ENCODE measurements at regions not wholly inside any gene's neighbourhood (a gene's known extent, or its start where the extent isn't known, plus 50 kb on each side); places are given as distances from the start of the nearest gene placed in this dataset.
A peak's percentile ranks its signal among the peaks of the same experiment; 100 is the strongest.

DNA sequence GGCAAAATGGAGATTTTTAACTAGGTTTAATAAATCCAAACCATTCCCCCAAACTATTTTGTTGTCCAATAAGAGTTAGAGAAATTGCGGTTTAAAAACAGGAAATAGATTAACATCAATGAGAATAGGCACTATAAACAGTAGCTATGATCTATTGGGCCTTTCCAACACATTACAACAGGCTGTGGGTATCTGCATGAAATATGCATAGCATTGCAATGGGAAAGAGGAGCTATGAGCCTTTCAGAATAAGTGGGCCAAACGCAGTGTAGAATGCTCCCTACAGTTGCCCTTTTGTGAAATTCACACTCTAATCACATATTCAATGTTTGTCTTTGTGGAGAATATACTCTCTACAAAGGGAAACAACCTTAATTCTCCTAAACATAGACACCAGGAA, 305.5 kb upstream of the PRMT6 start:
- TF ChIP-seq, protein P1, sequence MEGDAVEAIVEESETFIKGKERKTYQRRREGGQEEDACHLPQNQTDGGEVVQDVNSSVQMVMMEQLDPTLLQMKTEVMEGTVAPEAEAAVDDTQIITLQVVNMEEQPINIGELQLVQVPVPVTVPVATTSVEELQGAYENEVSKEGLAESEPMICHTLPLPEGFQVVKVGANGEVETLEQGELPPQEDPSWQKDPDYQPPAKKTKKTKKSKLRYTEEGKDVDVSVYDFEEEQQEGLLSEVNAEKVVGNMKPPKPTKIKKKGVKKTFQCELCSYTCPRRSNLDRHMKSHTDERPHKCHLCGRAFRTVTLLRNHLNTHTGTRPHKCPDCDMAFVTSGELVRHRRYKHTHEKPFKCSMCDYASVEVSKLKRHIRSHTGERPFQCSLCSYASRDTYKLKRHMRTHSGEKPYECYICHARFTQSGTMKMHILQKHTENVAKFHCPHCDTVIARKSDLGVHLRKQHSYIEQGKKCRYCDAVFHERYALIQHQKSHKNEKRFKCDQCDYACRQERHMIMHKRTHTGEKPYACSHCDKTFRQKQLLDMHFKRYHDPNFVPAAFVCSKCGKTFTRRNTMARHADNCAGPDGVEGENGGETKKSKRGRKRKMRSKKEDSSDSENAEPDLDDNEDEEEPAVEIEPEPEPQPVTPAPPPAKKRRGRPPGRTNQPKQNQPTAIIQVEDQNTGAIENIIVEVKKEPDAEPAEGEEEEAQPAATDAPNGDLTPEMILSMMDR (IDR thresholded peaks at IDR 0.05; ENCODE audit: unreplicated experiment): no peak
- no peak for DNase-seq (ENCODE audit: unreplicated experiment)
- BruUV-seq (replicated peaks): no TSS peak
- H3K27ac Mint-ChIP-seq (ENCODE audit: low read depth, unreplicated experiment): no peak overlapping the region
- H3K9me3 Mint-ChIP-seq (ENCODE audit: unreplicated experiment): no peaks in the 10 kb centered on the region
- intact Hi-C loops (cut with micrococcal nuclease): no loop called here
- H3K27me3 Mint-ChIP-seq (ENCODE audit: insufficient read depth, unreplicated experiment): no peaks in the 10 kb centered on the region
- peaks cover 20% of the 10 kb centered on the region for H3K4me1 Mint-ChIP-seq (ENCODE audit: insufficient read depth, unreplicated experiment)
- H3K4me3 Mint-ChIP-seq (ENCODE audit: unreplicated experiment): no peak overlapping the region
- H3K36me3 Mint-ChIP-seq (ENCODE audit: insufficient read depth, unreplicated experiment): no peaks in the 10 kb centered on the region
- CTCF ChIA-PET: interaction anchor here (0.7 kb wide), 2 partner anchors 43 to 127 kb away, joined by 3 to 4 read pairs; no protein-coding TSS in a partner anchor
- POLR2A ChIA-PET: no interaction called here

DNA sequence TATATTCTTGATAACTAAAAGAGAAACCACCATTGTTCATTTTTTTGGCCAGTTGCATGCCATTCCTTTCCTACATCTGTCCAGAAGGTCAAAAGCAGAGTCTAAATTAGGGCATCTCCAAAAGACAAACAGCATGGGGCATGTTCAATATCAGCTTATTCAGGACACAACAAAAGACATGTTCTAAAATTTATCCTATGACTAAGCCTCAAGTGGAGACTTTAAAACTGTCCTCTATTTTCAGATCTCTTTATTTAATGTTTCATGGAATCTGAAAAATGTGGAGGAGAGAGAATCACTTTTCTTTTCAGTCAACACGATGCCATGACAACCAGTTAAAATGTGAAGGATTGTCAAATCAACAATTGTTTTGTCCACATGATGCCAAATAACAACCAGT, 303.4 kb upstream of the PRMT6 start:
- no peaks in the 10 kb centered on the region for H3K9me3 Mint-ChIP-seq (ENCODE audit: unreplicated experiment)
- CTCF ChIA-PET: no interaction called here
- DNase-seq (ENCODE audit: unreplicated experiment): no peak
- H3K4me3 Mint-ChIP-seq (ENCODE audit: unreplicated experiment): no peak overlapping the region
- no peaks in the 10 kb centered on the region for H3K27me3 Mint-ChIP-seq (ENCODE audit: insufficient read depth, unreplicated experiment)
- no TSS peak for BruUV-seq (replicated peaks)
- POLR2A ChIA-PET: no interaction called here
- H3K27ac Mint-ChIP-seq (ENCODE audit: low read depth, unreplicated experiment): no peak overlapping the region
- intact Hi-C loops (cut with micrococcal nuclease): no loop called here
- TF ChIP-seq, protein P1 (IDR thresholded peaks at IDR 0.05; ENCODE audit: unreplicated experiment): no peak
- no peaks in the 10 kb centered on the region for H3K36me3 Mint-ChIP-seq (ENCODE audit: insufficient read depth, unreplicated experiment)
- H3K4me1 Mint-ChIP-seq (ENCODE audit: insufficient read depth, unreplicated experiment): peaks cover 26% of the 10 kb centered on the region

DNA sequence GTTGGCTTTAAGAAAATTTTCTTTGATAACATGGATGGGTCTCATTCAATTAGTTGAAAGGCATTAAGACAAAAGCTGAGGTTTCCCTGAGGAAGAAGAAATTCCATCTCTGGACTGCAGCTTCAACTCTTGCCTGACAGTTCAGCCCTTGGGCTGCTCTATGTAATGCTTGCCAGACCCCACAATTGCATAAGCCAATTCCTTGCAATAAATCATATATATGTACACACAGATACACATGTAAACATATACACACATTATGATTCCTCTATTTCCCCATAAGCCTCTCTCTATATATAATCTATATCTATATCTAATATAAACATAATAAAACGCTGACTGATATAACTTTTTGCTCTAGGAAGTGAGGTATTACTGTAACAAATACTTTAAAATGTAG, 301.5 kb upstream of the PRMT6 start:
- no peak overlapping the region for H3K4me3 Mint-ChIP-seq (ENCODE audit: unreplicated experiment)
- no TSS peak for BruUV-seq (replicated peaks)
- H3K27ac Mint-ChIP-seq (ENCODE audit: low read depth, unreplicated experiment): no peak overlapping the region
- H3K36me3 Mint-ChIP-seq (ENCODE audit: insufficient read depth, unreplicated experiment): no peaks in the 10 kb centered on the region
- POLR2A ChIA-PET: no interaction called here
- CTCF ChIA-PET: no interaction called here
- H3K9me3 Mint-ChIP-seq (ENCODE audit: unreplicated experiment): no peaks in the 10 kb centered on the region
- TF ChIP-seq, protein P1 (IDR thresholded peaks at IDR 0.05; ENCODE audit: unreplicated experiment): no peak
- peaks cover 23% of the 10 kb centered on the region for H3K4me1 Mint-ChIP-seq (ENCODE audit: insufficient read depth, unreplicated experiment)
- intact Hi-C loops (cut with micrococcal nuclease): loop anchor here (5.0 kb wide), 1 partner anchor 302 kb away; the partner anchor contains the start of gene PRMT6
- DNase-seq (ENCODE audit: unreplicated experiment): no peak
- H3K27me3 Mint-ChIP-seq (ENCODE audit: insufficient read depth, unreplicated experiment): no peaks in the 10 kb centered on the region

DNA sequence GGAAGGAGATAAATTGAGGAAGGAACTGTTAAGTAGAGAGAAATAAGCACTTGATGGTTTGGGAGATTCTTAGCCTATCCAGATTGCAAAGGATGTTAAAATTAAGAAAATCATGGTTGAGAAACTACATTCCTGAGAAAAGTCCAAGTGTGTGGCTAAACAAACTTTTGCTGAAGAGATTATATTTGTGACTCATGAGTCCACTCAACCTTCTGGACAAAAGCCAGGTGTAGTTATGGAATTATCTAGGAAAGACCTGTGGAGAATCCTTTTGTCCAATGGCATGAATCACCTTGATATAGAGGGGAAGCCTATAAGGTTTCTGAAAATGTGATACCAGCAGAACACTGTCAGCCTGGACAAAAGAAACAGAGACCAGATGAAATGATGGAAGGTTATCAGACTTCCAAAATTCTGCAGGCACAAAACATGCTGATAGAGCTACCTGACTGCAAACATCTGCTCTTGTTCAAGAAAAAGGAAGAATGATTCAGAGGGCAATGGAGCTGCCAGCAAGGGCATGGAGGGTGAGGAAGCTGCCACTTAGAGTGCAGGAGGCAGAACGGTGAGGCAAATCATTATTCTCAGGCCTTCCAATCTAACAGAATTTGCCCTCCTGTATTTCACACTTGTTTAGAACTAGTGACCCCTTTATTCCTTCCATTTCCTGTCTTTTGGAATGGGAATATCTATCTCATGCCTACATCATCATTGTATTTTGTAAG, 300.6 kb upstream of the PRMT6 start:
- H3K27ac Mint-ChIP-seq (ENCODE audit: low read depth, unreplicated experiment): peak overlapping the region; percentile 6
- H3K36me3 Mint-ChIP-seq (ENCODE audit: insufficient read depth, unreplicated experiment): no peaks in the 10 kb centered on the region
- peaks cover 17% of the 10 kb centered on the region for H3K4me1 Mint-ChIP-seq (ENCODE audit: insufficient read depth, unreplicated experiment)
- no peaks in the 10 kb centered on the region for H3K9me3 Mint-ChIP-seq (ENCODE audit: unreplicated experiment)
- peak; percentile 93 for DNase-seq (ENCODE audit: unreplicated experiment)
- H3K4me3 Mint-ChIP-seq (ENCODE audit: unreplicated experiment): no peak overlapping the region
- no peaks in the 10 kb centered on the region for H3K27me3 Mint-ChIP-seq (ENCODE audit: insufficient read depth, unreplicated experiment)
- BruUV-seq (replicated peaks): no TSS peak
- TF ChIP-seq, protein P1 (IDR thresholded peaks at IDR 0.05; ENCODE audit: unreplicated experiment): no peak
- ChIA-PET POLR2A (interaction anchor here (0.9 kb wide), 1 partner anchor 134 kb away, joined by 3 read pairs; no protein-coding TSS in a partner anchor), CTCF (no interaction called here)
- intact Hi-C loops (cut with micrococcal nuclease): loop anchor here (5.0 kb wide), 1 partner anchor 301 kb away; the partner anchor contains the start of gene PRMT6

All from MCF 10A (cell line).